HCT116 (cell line): ENCODE measurements at regions not wholly inside any gene's neighbourhood (a gene's known extent, or its start where the extent isn't known, plus 50 kb on each side); places are given as distances from the start of the nearest gene placed in this dataset.

Experiments
- ATAC-seq: fragments of 200-7000 bp; cut with Tn5 transposase; 2 replicates; pipeline ENCODE4 v1.9.1; 2020; ENCODE audit warnings: mild to moderate bottlenecking, moderate library complexity
- BruUV-seq: library from RNA; stranded (reverse); fragments of 400-500 nt; replicated peaks from 2 replicates; lab custom pipeline; 2021; lab: Mats Ljungman, UMichigan
- CTCF ChIA-PET: fragments of 300-600 bp; sonication (Branson Sonifier 250); formaldehyde crosslinking; loops from one replicate; lab custom pipeline; 2021; ENCODE audit warnings: antibody characterized with exemption; lab: Charles Lee
- POLR2A ChIA-PET: fragments of 300-600, 350-600 bp; sonication (Branson Sonifier 250); formaldehyde crosslinking; loops from one replicate; lab custom pipeline; 2021; ENCODE audit warnings: antibody characterized with exemption; lab: Charles Lee
- RAD21 ChIA-PET, 2 experiments: fragments of 300-600 bp; sonication (Branson Sonifier 250); formaldehyde crosslinking; loops; one replicate each; lab custom pipeline; 2023; ENCODE audit warnings: low total read pairs in 2 of 2; ENCODE audit not compliant: uncharacterized antibody in 2 of 2, unreplicated experiment in 2 of 2, low non-redundant PET in 1 of 2; lab: Charles Lee
- DNase-seq: peaks from one replicate; pipeline ENCODE4 v3.0.0-alpha.2; 2010; ENCODE audit warnings: low read depth, low spot score
- H2AFZ ChIP-seq: fragments of 200-600 bp; shearing (Covaris generic), sonication (generic); 2 replicates; pipeline ENCODE4 v1.6.1; 2017; ENCODE audit warnings: low read depth, mixed run types, mixed read lengths, antibody characterized with exemption, low read length; ENCODE audit not compliant: poor library complexity, severe bottlenecking
- H3K27ac ChIP-seq: 2 replicates; pipeline ENCODE4 v1.5.1; 2012; ENCODE audit warnings: low read depth, low read length
- H3K27me3 ChIP-seq: fragments of 200-600 bp; sonication (generic); 2 replicates; pipeline ENCODE4 v1.6.1; 2016; ENCODE audit warnings: mixed run types, low read length, mixed read lengths; ENCODE audit not compliant: insufficient read depth
- H3K36me3 ChIP-seq, 2 experiments: fragments of 200-500 bp in 1 of 2; fragments of 200-600 bp in 1 of 2; sonication (Bioruptor generic) in 1 of 2; sonication (generic) in 1 of 2; 2 replicates each; pipeline versions ENCODE4 v1.5.1 to v1.6.1; 2014 to 2016; ENCODE audit warnings: low read length in 2 of 2, inconsistent platforms in 1 of 2, mixed read lengths in 1 of 2, mixed run types in 1 of 2; ENCODE audit not compliant: insufficient read depth in 2 of 2, control insufficient read depth in 1 of 2
- H3K4me1 ChIP-seq, 2 experiments: fragments of 200-600 bp in 1 of 2; sonication (generic) in 1 of 2; 2 replicates each; pipeline versions ENCODE4 v1.5.1 to v1.6.1; 2012 to 2017; ENCODE audit warnings: low read length in 2 of 2, inconsistent platforms in 1 of 2, mild to moderate bottlenecking in 1 of 2, mixed read lengths in 1 of 2, mixed run types in 1 of 2, moderate library complexity in 1 of 2; ENCODE audit not compliant: insufficient read depth in 2 of 2, control insufficient read depth in 1 of 2
- H3K4me2 ChIP-seq: fragments of 200-600 bp; sonication (generic); 2 replicates; pipeline ENCODE4 v1.6.1; 2017; ENCODE audit warnings: mixed run types, low read length, mixed read lengths
- H3K4me3 ChIP-seq, 2 experiments: fragments of 200-600 bp in 1 of 2; sonication (generic) in 1 of 2; replicated peaks in 1 of 2; 2 replicates each; pipeline ENCODE4 v1.5.1; 2011 to 2016; ENCODE audit warnings: low read length in 2 of 2, control low read depth in 1 of 2, low read depth in 1 of 2, mild to moderate bottlenecking in 1 of 2, mixed read lengths in 1 of 2, mixed run types in 1 of 2
- H3K79me2 ChIP-seq: fragments of 200-600 bp; sonication (generic); 2 replicates; pipeline ENCODE4 v1.6.1; 2017; ENCODE audit warnings: mild to moderate bottlenecking, mixed run types, low read length, moderate library complexity, mixed read lengths; ENCODE audit not compliant: insufficient read depth
- H3K9ac ChIP-seq: fragments of 200-600 bp; sonication (generic); 2 replicates; pipeline ENCODE4 v1.6.1; 2016; ENCODE audit warnings: low read length, mixed read lengths
- H3K9me2 ChIP-seq: fragments of 200-600 bp; sonication (generic), shearing (Covaris generic); 2 replicates; pipeline ENCODE4 v1.6.1; 2017; ENCODE audit warnings: mixed run types, mild to moderate bottlenecking, moderate library complexity; ENCODE audit not compliant: insufficient read depth
- H3K9me3 ChIP-seq, 2 experiments: fragments of 200-500 bp in 1 of 2; fragments of 200-600 bp in 1 of 2; sonication (Bioruptor generic) in 1 of 2; sonication (generic) in 1 of 2; 2 replicates each; pipeline ENCODE4 v1.6.1; 2014 to 2017; ENCODE audit warnings: low read length in 2 of 2, mixed read lengths in 2 of 2, inconsistent platforms in 1 of 2, low read depth in 1 of 2, mild to moderate bottlenecking in 1 of 2, mixed run types in 1 of 2, moderate library complexity in 1 of 2; ENCODE audit not compliant: control insufficient read depth in 1 of 2, insufficient read depth in 1 of 2
- H4K20me1 ChIP-seq: fragments of 200-600 bp; sonication (generic), shearing (Covaris generic); 2 replicates; pipeline ENCODE4 v1.6.1; 2017; ENCODE audit warnings: mixed run types, mild to moderate bottlenecking, moderate library complexity; ENCODE audit not compliant: insufficient read depth
- CEBPB ChIP-seq: IDR thresholded peaks from 2 replicates; pipeline ENCODE4 v1.6.1; 2012; ENCODE audit warnings: low read depth
- CTCF ChIP-seq, 3 experiments: fragments of 200-600 bp in 1 of 3; sonication (generic) in 1 of 3; IDR thresholded peaks in 2 of 3; conservative IDR thresholded peaks in 1 of 3; 2 replicates each; pipeline ENCODE4 v1.5.1; 2012 to 2017; ENCODE audit warnings: low read depth in 2 of 3, low read length in 2 of 3, antibody characterized with exemption in 1 of 3, borderline replicate concordance in 1 of 3, control low read depth in 1 of 3, mild to moderate bottlenecking in 1 of 3, mixed read lengths in 1 of 3, mixed run types in 1 of 3, moderate library complexity in 1 of 3; ENCODE audit not compliant: insufficient read depth in 1 of 3
- EGR1 ChIP-seq: IDR thresholded peaks from 2 replicates; pipeline ENCODE4 v1.6.1; 2012; ENCODE audit warnings: low read depth
- FOSL1 ChIP-seq: IDR thresholded peaks from 2 replicates; pipeline ENCODE4 v1.6.1; 2012; ENCODE audit warnings: low read depth
- POLR2AphosphoS5 ChIP-seq: IDR thresholded peaks from 2 replicates; pipeline ENCODE4 v1.6.1; 2011; ENCODE audit warnings: mild to moderate bottlenecking, low read depth, low read length, moderate library complexity
- REST ChIP-seq: IDR thresholded peaks from 2 replicates; pipeline ENCODE4 v1.6.1; 2012; ENCODE audit warnings: low read depth
- SIN3A ChIP-seq: IDR thresholded peaks from 2 replicates; pipeline ENCODE4 v1.6.1; 2012; ENCODE audit warnings: low read depth
- SP1 ChIP-seq: IDR thresholded peaks from 2 replicates; pipeline ENCODE4 v1.6.1; 2012; ENCODE audit warnings: low read depth
- TCF7L2 ChIP-seq: IDR thresholded peaks from 2 replicates; pipeline ENCODE4 v1.7.0; 2011; ENCODE audit warnings: borderline replicate concordance, inconsistent platforms; ENCODE audit not compliant: insufficient read depth, insufficient read length; ENCODE audit errors: extremely low read depth
- intact Hi-C: fragments of 100-400 bp; cut with micrococcal nuclease; formaldehyde crosslinking; loops from 2 replicates; pipeline ENCODE4 v1.10.0; 2022
- TF ChIP-seq, protein P1 (sequence below): IDR thresholded peaks from 2 replicates; pipeline ENCODE4 v1.6.1; 2011; ENCODE audit warnings: mild to moderate bottlenecking, low read length, moderate library complexity; ENCODE audit not compliant: insufficient replicate concordance; ENCODE audit errors: extremely low read depth

DNA sequence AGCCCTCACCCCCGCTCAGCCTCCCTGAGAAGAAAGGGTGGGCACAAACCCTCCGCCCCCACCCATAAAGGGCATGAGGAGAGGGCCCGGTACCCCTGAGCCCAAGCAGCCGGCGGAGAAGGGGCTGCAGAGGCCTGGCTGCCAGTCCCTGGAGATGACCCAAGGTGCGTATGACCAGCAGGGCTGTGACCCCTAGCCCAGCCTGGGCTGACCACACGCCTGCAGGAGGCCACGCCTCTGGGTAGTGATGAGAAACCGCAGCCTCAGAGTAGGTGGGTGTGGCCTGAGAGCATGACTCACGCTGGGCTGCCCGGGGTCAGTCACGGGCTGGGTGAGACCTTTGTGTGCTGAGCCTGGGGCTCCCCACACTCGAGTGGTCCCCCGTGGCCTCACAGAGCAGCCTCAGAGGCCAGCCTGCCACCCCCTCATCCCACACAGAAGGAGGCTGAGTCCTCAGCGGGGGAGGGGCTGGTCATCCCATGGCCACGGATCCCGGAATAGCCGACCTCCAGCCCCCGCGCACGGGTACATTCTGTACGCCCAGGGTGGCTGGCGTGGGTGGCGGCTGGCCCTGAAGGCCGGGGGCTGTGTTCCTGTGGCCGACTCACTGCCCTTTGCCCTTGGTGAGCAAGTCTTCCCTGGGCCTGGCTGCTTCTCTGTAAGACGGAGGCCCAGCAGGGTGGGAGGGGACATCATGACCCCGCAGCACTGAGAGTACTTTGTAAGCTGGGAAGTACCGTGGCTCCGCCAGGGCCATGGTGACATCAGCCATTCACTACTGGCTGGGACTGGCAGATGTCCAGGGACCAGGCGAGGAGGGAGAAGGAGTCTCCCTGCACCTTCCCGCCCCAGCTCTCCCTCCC lies 110.8 kb upstream of the OTOS start:
- H4K20me1 ChIP-seq = no peaks in the 10 kb centered on the region
- no peaks in the 10 kb centered on the region for H3K9me2 ChIP-seq
- H3K9me3 ChIP-seq = no peaks in the 10 kb centered on the region
- H3K4me2 ChIP-seq = peak overlapping the region; percentile 98
- POLR2A ChIA-PET = interaction anchor here (0.9 kb wide), 1 partner anchor 18 kb away, joined by 3 read pairs; no protein-coding TSS in a partner anchor
- peak overlapping the region; percentile 28 to 60 for H3K4me3 ChIP-seq
- H2AFZ ChIP-seq = peak overlapping the region; percentile 63
- DNase-seq = peak; percentile 77
- TF ChIP-seq POLR2AphosphoS5 (peak; percentile 67; the same call in 1 of the 2 replicates), TCF7L2 (no peak)
- TF ChIP-seq, all 23 proteins: peak for 1
- intact Hi-C loops = loop anchor here (1.0 to 5.0 kb wide), 2 partner anchors 18 to 186 kb away; partner anchors contain the start of gene GPC1
- ATAC-seq = peak; percentile 82
- BruUV-seq = TSS peak; percentile 82
- Histone ChIP-seq H3K4me1 (peaks cover 40 to 74% of the 10 kb centered on the region in 2 experiments), H3K27me3 (no peaks in the 10 kb centered on the region), H3K79me2 (no peaks in the 10 kb centered on the region), H3K27ac (peak overlapping the region; percentile 85), H3K36me3 (no peaks in the 10 kb centered on the region), H3K9ac (peak overlapping the region; percentile 77)
- ChIA-PET RAD21 (no interaction called here), CTCF (no interaction called here)

DNA sequence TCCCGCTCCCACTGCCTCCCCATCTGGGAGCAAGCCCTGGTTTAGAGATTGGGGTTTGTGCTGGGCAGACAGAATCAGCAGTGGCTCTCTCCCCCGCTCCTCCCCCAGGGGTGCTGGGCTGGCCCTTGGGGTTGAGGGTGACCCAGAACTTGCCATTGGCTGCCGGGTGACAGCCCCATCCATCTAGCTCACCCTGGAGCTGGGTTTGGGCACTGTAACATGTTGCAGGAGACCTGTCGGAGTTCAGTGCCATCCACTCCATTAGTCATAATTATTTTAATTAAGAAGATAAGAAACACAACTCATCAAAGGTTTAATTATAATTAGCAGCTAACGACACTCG lies 111.4 kb upstream of the OTOS start:
- DNase-seq (no peak), ATAC-seq (peak; percentile 18)
- no peaks in the 10 kb centered on the region for H3K36me3 ChIP-seq
- RAD21 ChIA-PET = no interaction called here
- no peaks in the 10 kb centered on the region for H3K9me3 ChIP-seq
- BruUV-seq = no TSS peak
- H3K27ac ChIP-seq = peak overlapping the region; percentile 85
- CTCF ChIA-PET = no interaction called here
- intact Hi-C loops = loop anchor here (1.0 to 5.0 kb wide), 2 partner anchors 19 to 185 kb away; partner anchors contain the start of gene GPC1
- H3K4me2 ChIP-seq = peak overlapping the region; percentile 98
- peak overlapping the region; percentile 28 to 60 for H3K4me3 ChIP-seq
- H2AFZ ChIP-seq = no peak overlapping the region
- POLR2A ChIA-PET = interaction anchor here (0.9 kb wide), 1 partner anchor 19 kb away, joined by 3 read pairs; no protein-coding TSS in a partner anchor
- no peaks in the 10 kb centered on the region for H4K20me1 ChIP-seq
- no peaks in the 10 kb centered on the region for H3K9me2 ChIP-seq
- H3K27me3 ChIP-seq = no peaks in the 10 kb centered on the region
- no peaks in the 10 kb centered on the region for H3K79me2 ChIP-seq
- peaks cover 46 to 80% of the 10 kb centered on the region in 2 experiments for H3K4me1 ChIP-seq
- H3K9ac ChIP-seq = peak overlapping the region; percentile 77
- TF ChIP-seq REST (no peak), SIN3A (no peak), FOSL1 (no peak), CTCF (IDR thresholded peaks at IDR 0.05 in 2 of 3, conservative IDR thresholded peaks at IDR 0.05 in 1 of 3; ENCODE audit: borderline replicate concordance in 1 of 3, insufficient read depth in 1 of 3, low read depth in 2 of 3, low read length in 2 of 3) (no peak), EGR1 (no peak), CEBPB (no peak), SP1 (no peak)
- TF ChIP-seq, protein P1, sequence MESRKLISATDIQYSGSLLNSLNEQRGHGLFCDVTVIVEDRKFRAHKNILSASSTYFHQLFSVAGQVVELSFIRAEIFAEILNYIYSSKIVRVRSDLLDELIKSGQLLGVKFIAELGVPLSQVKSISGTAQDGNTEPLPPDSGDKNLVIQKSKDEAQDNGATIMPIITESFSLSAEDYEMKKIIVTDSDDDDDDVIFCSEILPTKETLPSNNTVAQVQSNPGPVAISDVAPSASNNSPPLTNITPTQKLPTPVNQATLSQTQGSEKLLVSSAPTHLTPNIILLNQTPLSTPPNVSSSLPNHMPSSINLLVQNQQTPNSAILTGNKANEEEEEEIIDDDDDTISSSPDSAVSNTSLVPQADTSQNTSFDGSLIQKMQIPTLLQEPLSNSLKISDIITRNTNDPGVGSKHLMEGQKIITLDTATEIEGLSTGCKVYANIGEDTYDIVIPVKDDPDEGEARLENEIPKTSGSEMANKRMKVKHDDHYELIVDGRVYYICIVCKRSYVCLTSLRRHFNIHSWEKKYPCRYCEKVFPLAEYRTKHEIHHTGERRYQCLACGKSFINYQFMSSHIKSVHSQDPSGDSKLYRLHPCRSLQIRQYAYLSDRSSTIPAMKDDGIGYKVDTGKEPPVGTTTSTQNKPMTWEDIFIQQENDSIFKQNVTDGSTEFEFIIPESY = no peak
